A549 (cell line): ENCODE measurements at regions not wholly inside any gene's neighbourhood (a gene's known extent, or its start where the extent isn't known, plus 50 kb on each side); places are given as distances from the start of the nearest gene placed in this dataset.
"Not testable (repeated sequence)": the region's sequence is repeated elsewhere in the genome, so short reads cannot be mapped to it uniquely, and the experiment has no call there.

ENCODE experiments used
- ATAC-seq, 2 experiments: fragments of 200-7000 bp in 1 of 2; fragments of >200 bp in 1 of 2; cut with Nextera tagmentation in 1 of 2; cut with Tn5 transposase in 1 of 2; 3 replicates each; pipeline versions ENCODE4 v1.8.0 to v1.9.1; 2018 to 2020; ENCODE audit warnings: mild to moderate bottlenecking in 1 of 2, moderate library complexity in 1 of 2
- CTCF ChIA-PET: fragments of 300-600 bp; sonication (Branson Sonifier 250); formaldehyde crosslinking; extraction: SDS; loops from one replicate; lab custom pipeline; 2021; ENCODE audit warnings: antibody characterized with exemption, inconsistent platforms; lab: Yijun Ruan, JAX
- POLR2A ChIA-PET: fragments of 350-600 bp; formaldehyde crosslinking; extraction: SDS; loops from one replicate; lab custom pipeline; 2021; ENCODE audit warnings: antibody characterized with exemption, inconsistent platforms; lab: Yijun Ruan, JAX
- DNase-seq, 2 experiments: peaks; one replicate each; pipeline versions ENCODE4 v3.0.0 to v3.0.0-alpha.2; 2011 to 2016; ENCODE audit warnings: low read depth in 1 of 2, low spot score in 1 of 2
- FAIRE-seq: peaks from 2 replicates; lab custom pipeline; 2011; peaks lifted over from hg19 to GRCh38; lab: Jason Lieb, UNC
- H3K27ac ChIP-seq, 2 experiments: fragments of >200 bp; sonication (Bioruptor Twin); formaldehyde crosslinking; 3 replicates each; pipeline ENCODE4 v1.5.1; 2016 to 2017
- H3K4me1 ChIP-seq: fragments of >200 bp; sonication (Bioruptor Twin); formaldehyde crosslinking; 3 replicates; pipeline ENCODE4 v1.6.1; 2016
- H3K4me2 ChIP-seq: fragments of >200 bp; sonication (Bioruptor Twin); formaldehyde crosslinking; 3 replicates; pipeline ENCODE4 v1.6.1; 2016
- H3K4me3 ChIP-seq: fragments of >200 bp; sonication (Bioruptor Twin); formaldehyde crosslinking; 3 replicates; pipeline ENCODE4 v1.5.1; 2016
- H3K9me3 ChIP-seq: fragments of >200 bp; sonication (Bioruptor Twin); formaldehyde crosslinking; 3 replicates; pipeline ENCODE4 v1.6.1; 2016
- HMGXB4 ChIP-seq: fragments of 250-450 bp; sonication (Bioruptor Pico); IDR thresholded peaks from 2 replicates; pipeline ENCODE4 v1.5.0; 2021; ENCODE audit warnings: mild to moderate bottlenecking, moderate library complexity, borderline replicate concordance
- MAZ ChIP-seq: fragments of 150-350 bp; IDR thresholded peaks from 2 replicates; pipeline ENCODE4 v1.6.1; 2014; ENCODE audit warnings: antibody characterized with exemption, low read depth, low read length, borderline replicate concordance
- MYC ChIP-seq: IDR thresholded peaks from 2 replicates; pipeline ENCODE4 v1.6.1; 2012; ENCODE audit warnings: mild to moderate bottlenecking, inconsistent platforms, low read length, improper control_type of control experiment, borderline replicate concordance
- WGBS: methylation state at CpG from one replicate; pipeline ENCODE4 v1.1.6; 2017; ENCODE audit errors: missing lambda C conversion rate; 5-methylcytosine and 5-hydroxymethylcytosine counted together

- TF ChIP-seq HMGXB4 (CRISPR knock-in tag) (no peak), MAZ (no peak)
Measured at GRCh38 chr12:131204416-131205274, 250.9 kb downstream of the ADGRD1 start (continued).

GRCh38 chr12:131205275-131205933, 251.7 kb downstream of the ADGRD1 start:
- H3K4me1 ChIP-seq, H3K4me3 ChIP-seq, FAIRE-seq, H3K27ac ChIP-seq, POLR2A ChIA-PET, H3K9me3 ChIP-seq, ATAC-seq, H3K4me2 ChIP-seq, CTCF ChIA-PET, DNase-seq: not testable (repeated sequence)
- 79% methylated on average over 21 of the region's 23 CpGs for WGBS

GRCh38 chr12:131206630-131207299, 253.1 kb downstream of the ADGRD1 start:
- H3K4me2 ChIP-seq, H3K9me3 ChIP-seq, H3K4me3 ChIP-seq, POLR2A ChIA-PET, ATAC-seq, FAIRE-seq, H3K4me1 ChIP-seq, H3K27ac ChIP-seq, DNase-seq, CTCF ChIA-PET: not testable (repeated sequence)
- WGBS = 79% methylated on average over 13 of the region's 19 CpGs

GRCh38 chr12:131207300-131207660, 253.6 kb downstream of the ADGRD1 start:
- H3K4me3 ChIP-seq, ATAC-seq, H3K9me3 ChIP-seq, CTCF ChIA-PET, POLR2A ChIA-PET, H3K27ac ChIP-seq, H3K4me1 ChIP-seq, H3K4me2 ChIP-seq, FAIRE-seq, DNase-seq: not testable (repeated sequence)
- 86% methylated on average over 10 of the region's 12 CpGs for WGBS

- DNase-seq, H3K4me2 ChIP-seq, H3K27ac ChIP-seq, FAIRE-seq, H3K9me3 ChIP-seq, H3K4me3 ChIP-seq, CTCF ChIA-PET, H3K4me1 ChIP-seq, ATAC-seq, POLR2A ChIA-PET: not testable (repeated sequence)
- 88% methylated on average over 8 of the region's 21 CpGs for WGBS
Measured at GRCh38 chr12:131207841-131208240, 254.1 kb downstream of the ADGRD1 start.

GRCh38 chr12:131208425-131208824, 254.7 kb downstream of the ADGRD1 start:
- ATAC-seq (no peak), FAIRE-seq (no peak), DNase-seq (no peak)
- Histone ChIP-seq H3K4me3 (no peak overlapping the region), H3K27ac (no peak overlapping the region), H3K4me2 (no peak overlapping the region)
- POLR2A ChIA-PET = no interaction called here
- TF ChIP-seq MYC = no peak
- TF ChIP-seq, all 56 proteins: peak for 0
- CTCF ChIA-PET = no interaction called here
- WGBS = 70% methylated on average over 5 of the region's 5 CpGs
- no peaks in the 10 kb centered on the region for H3K4me1 ChIP-seq
- no peaks in the 10 kb centered on the region for H3K9me3 ChIP-seq
